ENCODE measurements at regions not wholly inside any gene's neighbourhood (a gene's known extent, or its start where the extent isn't known, plus 50 kb on each side); places are given as distances from the start of the nearest gene placed in this dataset.

DNA sequence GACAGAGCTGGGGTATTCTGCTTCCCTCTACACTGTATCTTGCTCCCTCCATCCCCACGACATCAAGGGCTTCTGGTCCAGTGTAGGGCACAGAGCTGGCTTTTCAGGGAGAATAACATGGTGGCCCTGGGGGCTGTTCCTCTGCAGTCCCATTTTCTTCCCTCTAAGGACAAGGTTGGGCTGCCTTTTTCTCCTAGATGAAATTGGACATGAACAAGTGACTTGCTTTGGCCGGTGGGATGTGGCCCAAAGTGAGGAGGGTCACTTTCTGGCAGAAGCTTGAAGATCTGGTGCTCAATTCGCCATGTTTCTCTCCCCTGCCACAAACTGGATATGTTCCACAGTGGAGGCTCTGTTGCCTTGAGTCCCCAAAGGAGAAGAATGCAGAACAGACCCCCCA is 235.7 kb downstream of the EMX2 start:
- Mint-ChIP-seq H3K36me3 (ENCODE audit: low read depth, unreplicated experiment) (no peaks in the 10 kb centered on the region), H3K4me1 (ENCODE audit: unreplicated experiment) (no peaks in the 10 kb centered on the region), H3K27me3 (ENCODE audit: unreplicated experiment) (peaks cover 5% of the 10 kb centered on the region), H3K4me3 (ENCODE audit: unreplicated experiment) (no peak overlapping the region), H3K27ac (ENCODE audit: unreplicated experiment) (no peak overlapping the region), H3K9me3 (ENCODE audit: unreplicated experiment) (no peaks in the 10 kb centered on the region)
- TF ChIP-seq, protein P1, sequence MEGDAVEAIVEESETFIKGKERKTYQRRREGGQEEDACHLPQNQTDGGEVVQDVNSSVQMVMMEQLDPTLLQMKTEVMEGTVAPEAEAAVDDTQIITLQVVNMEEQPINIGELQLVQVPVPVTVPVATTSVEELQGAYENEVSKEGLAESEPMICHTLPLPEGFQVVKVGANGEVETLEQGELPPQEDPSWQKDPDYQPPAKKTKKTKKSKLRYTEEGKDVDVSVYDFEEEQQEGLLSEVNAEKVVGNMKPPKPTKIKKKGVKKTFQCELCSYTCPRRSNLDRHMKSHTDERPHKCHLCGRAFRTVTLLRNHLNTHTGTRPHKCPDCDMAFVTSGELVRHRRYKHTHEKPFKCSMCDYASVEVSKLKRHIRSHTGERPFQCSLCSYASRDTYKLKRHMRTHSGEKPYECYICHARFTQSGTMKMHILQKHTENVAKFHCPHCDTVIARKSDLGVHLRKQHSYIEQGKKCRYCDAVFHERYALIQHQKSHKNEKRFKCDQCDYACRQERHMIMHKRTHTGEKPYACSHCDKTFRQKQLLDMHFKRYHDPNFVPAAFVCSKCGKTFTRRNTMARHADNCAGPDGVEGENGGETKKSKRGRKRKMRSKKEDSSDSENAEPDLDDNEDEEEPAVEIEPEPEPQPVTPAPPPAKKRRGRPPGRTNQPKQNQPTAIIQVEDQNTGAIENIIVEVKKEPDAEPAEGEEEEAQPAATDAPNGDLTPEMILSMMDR (IDR thresholded peaks at IDR 0.05; ENCODE audit: unreplicated experiment), result no peak
- DNase-seq (ENCODE audit: low spot score), result no peak

DNA sequence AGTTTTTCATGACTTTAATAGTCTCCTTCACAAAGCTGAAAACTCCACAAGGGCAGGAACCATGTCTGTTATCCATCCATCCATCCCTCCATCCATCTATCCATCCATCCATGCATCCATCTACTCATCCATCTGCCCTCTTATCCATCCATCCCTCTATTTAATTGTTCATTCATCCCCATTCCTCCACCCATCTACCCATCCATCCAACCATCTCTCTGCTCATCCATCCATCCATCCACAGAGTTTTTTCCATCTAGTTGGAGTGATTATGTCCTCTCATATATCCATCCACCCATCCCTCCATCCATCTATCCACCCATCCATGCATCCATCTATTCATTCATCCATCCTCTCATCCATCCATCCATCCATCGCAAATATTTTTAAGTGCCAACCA is 237.9 kb downstream of the EMX2 start:
- H3K27me3 Mint-ChIP-seq (ENCODE audit: unreplicated experiment), result peaks cover 5% of the 10 kb centered on the region
- H3K9me3 Mint-ChIP-seq (ENCODE audit: unreplicated experiment), result no peaks in the 10 kb centered on the region
- TF ChIP-seq, protein P1 (IDR thresholded peaks at IDR 0.05; ENCODE audit: unreplicated experiment), result no peak
- H3K36me3 Mint-ChIP-seq (ENCODE audit: low read depth, unreplicated experiment), result no peaks in the 10 kb centered on the region
- no peak overlapping the region for H3K4me3 Mint-ChIP-seq (ENCODE audit: unreplicated experiment)
- H3K27ac Mint-ChIP-seq (ENCODE audit: unreplicated experiment), result no peak overlapping the region
- no peak for DNase-seq (ENCODE audit: low spot score)
- no peaks in the 10 kb centered on the region for H3K4me1 Mint-ChIP-seq (ENCODE audit: unreplicated experiment)

DNA sequence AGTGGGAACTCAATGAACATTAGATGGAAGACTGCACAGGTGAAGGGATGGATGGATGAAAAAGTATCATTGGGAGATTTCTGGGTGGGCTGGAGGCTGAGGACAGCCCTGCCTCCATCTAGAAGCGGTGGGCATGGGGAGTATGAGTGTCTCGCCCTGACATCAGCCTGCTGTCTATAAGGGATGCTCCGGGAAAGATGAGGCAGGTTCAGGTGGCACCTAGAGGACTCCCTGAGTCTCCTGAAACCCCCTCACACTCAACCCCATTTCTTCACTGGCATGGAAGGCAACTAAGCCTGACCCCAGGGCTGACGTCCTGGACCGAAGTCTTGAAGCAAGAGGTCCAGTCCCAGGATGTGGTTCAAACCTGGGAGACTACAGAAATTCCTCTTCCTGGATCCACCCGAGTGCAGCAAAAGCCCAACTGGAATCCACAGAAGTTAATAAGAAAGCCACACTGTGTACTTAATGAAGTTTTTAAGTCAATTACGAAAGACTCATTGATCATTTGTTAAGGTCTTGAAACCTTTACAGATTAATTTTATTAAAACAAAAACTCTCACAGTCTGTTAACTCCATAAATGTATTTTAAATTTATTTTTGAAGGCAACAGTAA is 238.8 kb downstream of the EMX2 start:
- no peak for DNase-seq (ENCODE audit: low spot score)
- H3K27ac Mint-ChIP-seq (ENCODE audit: unreplicated experiment), result no peak overlapping the region
- no peak overlapping the region for H3K4me3 Mint-ChIP-seq (ENCODE audit: unreplicated experiment)
- TF ChIP-seq, protein P1 (IDR thresholded peaks at IDR 0.05; ENCODE audit: unreplicated experiment), result no peak
- H3K27me3 Mint-ChIP-seq (ENCODE audit: unreplicated experiment), result peaks cover 5% of the 10 kb centered on the region
- no peaks in the 10 kb centered on the region for H3K36me3 Mint-ChIP-seq (ENCODE audit: low read depth, unreplicated experiment)
- H3K9me3 Mint-ChIP-seq (ENCODE audit: unreplicated experiment), result no peaks in the 10 kb centered on the region
- H3K4me1 Mint-ChIP-seq (ENCODE audit: unreplicated experiment), result no peaks in the 10 kb centered on the region

DNA sequence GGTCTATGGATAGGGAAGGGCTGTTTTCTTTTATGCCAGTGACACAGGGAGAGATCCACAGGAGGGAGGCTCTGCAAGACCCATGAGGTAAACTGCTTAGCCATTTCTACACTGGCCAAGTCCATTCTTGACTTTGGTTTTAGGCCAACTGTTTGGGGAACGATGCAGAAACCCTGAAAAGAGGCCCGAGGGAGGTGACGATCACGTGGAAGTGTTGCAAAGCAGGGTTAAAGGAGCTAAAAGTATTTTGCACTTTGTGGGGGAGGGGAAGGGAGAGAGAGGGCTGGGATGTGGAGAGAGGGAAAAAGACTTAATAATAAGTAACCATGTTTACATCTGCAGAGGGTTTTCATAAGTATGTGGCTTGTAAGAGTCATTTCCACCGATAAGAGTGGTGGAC is 239.7 kb downstream of the EMX2 start:
- TF ChIP-seq, protein P1 (IDR thresholded peaks at IDR 0.05; ENCODE audit: unreplicated experiment), result no peak
- Mint-ChIP-seq H3K27me3 (ENCODE audit: unreplicated experiment) (peaks cover 5% of the 10 kb centered on the region), H3K36me3 (ENCODE audit: low read depth, unreplicated experiment) (no peaks in the 10 kb centered on the region), H3K27ac (ENCODE audit: unreplicated experiment) (no peak overlapping the region), H3K9me3 (ENCODE audit: unreplicated experiment) (no peaks in the 10 kb centered on the region), H3K4me1 (ENCODE audit: unreplicated experiment) (no peaks in the 10 kb centered on the region), H3K4me3 (ENCODE audit: unreplicated experiment) (no peak overlapping the region)
- DNase-seq (ENCODE audit: low spot score), result no peak

DNA sequence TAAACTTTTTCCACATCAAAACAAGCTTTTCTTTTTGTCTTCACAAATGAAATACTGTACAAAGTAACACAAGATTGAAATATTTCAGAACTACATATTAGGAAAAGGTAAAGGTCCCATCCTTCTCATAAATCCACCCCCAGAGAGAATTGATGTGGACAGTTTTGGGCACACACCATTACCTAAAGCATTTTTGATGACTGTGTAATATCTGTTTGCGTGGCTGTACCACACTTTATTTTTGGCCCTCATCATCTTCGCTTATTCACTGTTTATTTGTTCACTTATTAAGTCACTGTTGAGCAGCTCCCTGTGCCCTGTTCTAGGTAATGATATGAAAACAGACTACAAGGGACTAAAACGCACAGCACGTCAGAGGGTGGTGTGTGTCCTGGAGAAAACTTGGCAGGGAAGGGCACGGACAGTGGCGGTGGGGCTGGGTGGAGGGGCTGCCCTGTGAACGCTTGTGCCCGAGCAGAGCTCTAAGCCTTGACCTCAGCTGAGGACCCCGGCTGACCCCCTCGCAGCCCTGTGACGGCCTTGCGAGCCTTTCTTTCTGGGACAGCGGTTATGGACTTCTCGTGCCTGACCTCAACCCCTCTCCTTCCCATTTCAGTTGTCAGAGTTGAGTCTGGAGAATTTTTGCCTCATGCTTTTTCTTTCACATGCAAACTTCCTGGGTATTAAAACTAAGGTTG is 241.3 kb downstream of the EMX2 start:
- Mint-ChIP-seq H3K27ac (ENCODE audit: unreplicated experiment) (no peak overlapping the region), H3K9me3 (ENCODE audit: unreplicated experiment) (no peaks in the 10 kb centered on the region), H3K4me3 (ENCODE audit: unreplicated experiment) (no peak overlapping the region), H3K4me1 (ENCODE audit: unreplicated experiment) (no peaks in the 10 kb centered on the region), H3K27me3 (ENCODE audit: unreplicated experiment) (no peaks in the 10 kb centered on the region), H3K36me3 (ENCODE audit: low read depth, unreplicated experiment) (no peaks in the 10 kb centered on the region)
- no peak for DNase-seq (ENCODE audit: low spot score)
- TF ChIP-seq, protein P1 (IDR thresholded peaks at IDR 0.05; ENCODE audit: unreplicated experiment), result no peak

Data from endothelial cell (in vitro differentiated cells).